Right cardiac atrium (tissue), 5 donors: ENCODE measurements at regions not wholly inside any gene's neighbourhood (a gene's known extent, or its start where the extent isn't known, plus 50 kb on each side); places are given as distances from the start of the nearest gene placed in this dataset.

ENCODE experiments used
- ATAC-seq, 2 donors: fragments of 200-7000 bp; cut with Tn5 transposase; one replicate each; pipeline versions ENCODE4 v1.8.0 to v1.9.1; 2020; ENCODE audit warnings: moderate library complexity in 2 of 2, mild to moderate bottlenecking in 1 of 2
- DNase-seq, 3 donors: peaks; one replicate each; pipeline ENCODE4 v3.0.0-alpha.2; 2020
- H3K27ac ChIP-seq: one replicate; pipeline ENCODE4 v1.5.1; 2013; ENCODE audit warnings: mild to moderate bottlenecking, low read length, control low read depth, moderate library complexity
- H3K27me3 ChIP-seq: one replicate; pipeline ENCODE4 v1.6.1; 2013; ENCODE audit not compliant: control insufficient read depth, insufficient read depth
- H3K4me1 ChIP-seq: one replicate; pipeline ENCODE4 v1.6.1; 2013; ENCODE audit warnings: low read length; ENCODE audit not compliant: control insufficient read depth, insufficient read depth
- H3K4me3 ChIP-seq: one replicate; pipeline ENCODE4 v1.5.1; 2013; ENCODE audit warnings: low read length, control low read depth
- H3K9me3 ChIP-seq: one replicate; pipeline ENCODE4 v1.6.1; 2013; ENCODE audit warnings: low read length; ENCODE audit not compliant: control insufficient read depth
- WGBS: extraction: QIAGEN DNeasy Blood & Tissue Kit; methylation state at CpG from one replicate; pipeline ENCODE4 v1.1.7; 2013; 5-methylcytosine and 5-hydroxymethylcytosine counted together
- intact Hi-C, 4 donors: fragments of 100-400 bp; cut with DNase I; formaldehyde crosslinking; loops; one replicate each; pipeline versions ENCODE4 v1.11.0 to v1.14.0; 2022 to 2023
- donor health status: healthy with polysubstance abuse.
- donor health status: DM: no; HTN: yes; CAD: no.
- donor health status: DM: no; HTN: no; CAD: no.
- donor health status: DM: no; HTN: yes; CAD: no; lungs with severe emphysema.
- donor health status: DM: yes; HTN: yes; CAD: no.

DNA sequence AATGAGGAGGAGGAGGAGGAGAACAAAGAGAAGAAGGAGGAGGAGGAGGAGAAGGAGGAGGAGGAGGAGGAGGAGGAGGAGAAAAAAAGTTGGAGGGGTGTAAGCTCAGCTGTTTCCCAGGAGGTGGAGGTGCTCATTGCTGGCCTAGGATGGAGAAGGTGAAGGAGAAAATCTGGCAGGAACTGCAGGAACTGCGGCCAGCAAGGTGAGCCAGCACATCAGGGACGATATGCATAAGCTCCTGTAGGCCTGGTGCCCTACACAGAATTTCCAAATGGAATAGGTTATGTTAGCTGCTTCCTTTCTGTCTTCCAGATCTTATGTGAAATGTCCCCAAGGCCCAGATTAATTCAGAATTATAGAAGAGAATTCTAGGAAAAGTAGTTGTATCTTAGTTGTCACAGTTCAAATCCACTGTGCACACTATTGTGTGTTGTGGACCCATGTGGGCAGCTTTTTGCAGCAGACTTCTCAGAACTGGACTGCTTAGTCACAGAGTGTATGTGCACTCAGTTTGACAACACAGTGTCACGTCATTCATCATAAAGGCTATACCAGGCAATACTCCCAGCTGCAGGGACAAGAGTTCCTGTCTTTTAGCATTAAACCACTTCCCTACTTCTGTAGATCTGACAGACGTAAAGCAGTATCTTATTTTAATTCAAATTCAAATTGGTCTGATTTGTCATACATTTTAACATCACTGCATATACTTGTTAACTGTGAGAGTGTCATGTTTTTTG, 303.7 kb downstream of the HLX start:
- 84% methylated on average over 4 of the region's 4 CpGs for WGBS
- no peak overlapping the region for H3K4me3 ChIP-seq
- DNase-seq (no peak), ATAC-seq (no peak)
- intact Hi-C loops: no loop called here
- H3K27me3 ChIP-seq: no peaks in the 10 kb centered on the region
- no peak overlapping the region for H3K27ac ChIP-seq
- no peaks in the 10 kb centered on the region for H3K9me3 ChIP-seq
- no peaks in the 10 kb centered on the region for H3K4me1 ChIP-seq

DNA sequence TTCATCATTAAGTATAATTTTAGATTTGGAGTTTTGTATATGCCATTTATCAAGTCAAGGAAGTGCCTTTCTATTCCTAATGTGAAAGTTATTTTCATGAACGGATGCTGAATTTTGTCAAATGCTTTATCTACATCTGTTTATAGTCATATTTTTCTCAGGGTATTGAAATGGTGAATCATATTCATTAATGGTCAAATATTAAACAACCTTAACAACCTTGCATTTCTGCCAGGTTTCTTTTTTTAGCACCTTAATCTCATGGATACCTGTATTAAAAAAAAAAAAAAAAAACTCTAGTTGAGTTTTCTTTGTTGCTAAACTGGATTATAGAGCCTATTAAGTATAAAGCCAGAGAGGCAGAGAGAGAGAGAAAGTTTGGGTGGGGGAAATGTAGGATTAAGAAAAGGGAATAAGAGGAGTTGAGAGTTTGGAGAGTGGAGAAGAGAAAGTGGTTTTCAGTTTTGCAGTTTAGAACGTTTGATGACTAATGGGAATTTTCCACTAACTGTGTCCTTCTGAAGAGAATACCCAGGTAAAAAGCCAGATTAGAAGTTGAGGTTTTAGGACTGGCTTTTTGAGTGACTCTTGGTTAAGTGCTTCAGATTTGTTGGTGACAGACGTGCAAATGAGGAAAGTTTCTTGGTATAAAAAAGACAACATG, 305.0 kb downstream of the HLX start:
- DNase-seq: no peak

DNA sequence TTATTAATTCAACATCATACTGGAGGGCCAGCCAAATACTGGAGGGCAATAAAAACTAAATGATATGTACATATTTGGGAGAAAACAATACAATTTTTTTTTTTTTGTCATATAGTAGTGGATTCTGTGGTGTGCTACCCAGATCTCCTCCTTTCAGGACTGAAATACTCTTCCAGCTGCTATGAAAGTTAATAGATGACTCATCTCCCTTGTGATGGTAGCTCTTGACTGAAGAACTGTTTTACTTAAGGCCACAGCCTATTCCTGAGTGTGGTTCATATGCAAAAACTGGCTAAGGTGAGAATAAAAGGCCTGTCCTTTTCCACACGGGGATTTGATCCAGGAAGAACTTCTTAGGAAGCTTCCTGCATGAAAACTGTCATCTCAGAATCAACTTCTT, 307.9 kb downstream of the HLX start:
- Histone ChIP-seq H3K27ac (no peak overlapping the region), H3K4me3 (no peak overlapping the region), H3K9me3 (no peaks in the 10 kb centered on the region), H3K4me1 (no peaks in the 10 kb centered on the region), H3K27me3 (no peaks in the 10 kb centered on the region)
- WGBS: 56% methylated on average over 1 of the region's 1 CpG
- intact Hi-C loops: no loop called here
- DNase-seq (no peak), ATAC-seq (no peak)

More for the DNA sequence above, 305.0 kb downstream of the HLX start:
- ATAC-seq: no peak
- 66% methylated on average over 3 of the region's 3 CpGs for WGBS
- intact Hi-C loops: no loop called here
- no peak overlapping the region for H3K27ac ChIP-seq
- H3K27me3 ChIP-seq: no peaks in the 10 kb centered on the region
- no peak overlapping the region for H3K4me3 ChIP-seq
- no peaks in the 10 kb centered on the region for H3K4me1 ChIP-seq
- no peaks in the 10 kb centered on the region for H3K9me3 ChIP-seq

DNA sequence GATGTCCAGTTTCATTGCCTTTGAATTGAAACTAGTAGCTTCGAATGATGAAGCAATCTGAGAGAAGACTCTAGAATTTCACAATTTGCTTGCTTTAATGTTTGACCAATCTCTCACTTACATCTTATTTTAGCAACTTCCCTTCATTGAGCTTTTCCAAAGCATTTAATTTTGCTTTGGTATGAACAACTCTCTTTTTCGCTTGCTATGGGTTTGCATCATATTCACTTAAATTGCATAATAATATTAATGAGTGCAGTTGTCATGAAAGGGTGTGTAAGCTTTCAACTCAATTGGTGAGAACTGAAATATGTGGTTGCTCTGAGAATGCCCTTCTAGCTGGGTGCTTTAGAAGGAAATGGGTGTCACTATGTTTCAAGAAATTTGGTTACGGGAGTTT, 309.2 kb downstream of the HLX start:
- ATAC-seq: no peak
- no peak for DNase-seq
- WGBS: 83% methylated on average over 3 of the region's 3 CpGs

DNA sequence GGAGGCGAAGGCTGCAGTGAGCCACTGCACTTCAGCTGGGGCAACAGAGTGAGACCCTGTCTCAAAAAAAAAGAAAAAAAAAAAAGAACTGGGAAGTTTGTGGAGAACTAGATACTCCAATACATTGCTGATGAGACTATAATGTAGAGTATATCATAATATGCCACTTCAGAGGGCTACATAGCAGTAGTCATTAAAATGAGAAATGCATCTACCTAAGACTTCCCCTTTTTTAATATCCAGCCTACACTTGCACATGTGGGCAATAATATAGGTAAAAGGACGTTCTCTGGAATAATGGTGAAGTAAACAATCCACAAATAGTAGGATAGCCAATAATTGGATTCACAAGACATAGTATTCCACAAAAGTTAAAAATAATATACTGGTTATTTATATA, 311.0 kb downstream of the HLX start:
- ATAC-seq: no peak
- DNase-seq: no peak
- H3K27me3 ChIP-seq: no peaks in the 10 kb centered on the region
- no peaks in the 10 kb centered on the region for H3K4me1 ChIP-seq
- H3K4me3 ChIP-seq: no peak overlapping the region
- no peak overlapping the region for H3K27ac ChIP-seq
- intact Hi-C loops: no loop called here
- no peaks in the 10 kb centered on the region for H3K9me3 ChIP-seq
- 84% methylated on average over 2 of the region's 2 CpGs for WGBS

More for the DNA sequence above, 309.2 kb downstream of the HLX start:
- Histone ChIP-seq H3K4me1 (no peaks in the 10 kb centered on the region), H3K9me3 (no peaks in the 10 kb centered on the region), H3K27ac (no peak overlapping the region), H3K27me3 (no peaks in the 10 kb centered on the region), H3K4me3 (no peak overlapping the region)
- intact Hi-C loops: no loop called here

DNA sequence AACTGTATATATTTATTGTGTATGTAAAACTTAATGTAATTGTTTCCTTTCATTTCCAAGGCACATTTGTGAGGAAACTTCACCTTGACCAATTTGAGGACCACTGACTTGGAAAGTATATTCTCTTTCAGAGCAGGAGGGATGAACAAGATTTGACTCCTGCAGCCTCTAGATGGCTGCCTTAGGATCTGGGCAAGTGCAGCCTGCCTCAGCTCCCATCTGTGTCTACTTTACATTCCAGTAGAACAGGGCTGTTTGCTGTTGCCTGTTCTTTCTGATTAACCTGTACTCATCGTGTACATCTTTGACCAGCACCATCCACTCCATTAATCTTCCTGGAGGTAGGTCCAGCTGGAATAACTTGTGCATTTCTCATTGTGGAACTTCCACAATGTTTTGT, 312.8 kb downstream of the HLX start:
- WGBS: 79% methylated on average over 1 of the region's 1 CpG
- no peaks in the 10 kb centered on the region for H3K9me3 ChIP-seq
- no peaks in the 10 kb centered on the region for H3K27me3 ChIP-seq
- no peak overlapping the region for H3K27ac ChIP-seq
- no peak for DNase-seq
- no peaks in the 10 kb centered on the region for H3K4me1 ChIP-seq
- no peak overlapping the region for H3K4me3 ChIP-seq
- intact Hi-C loops: no loop called here
- no peak for ATAC-seq

DNA sequence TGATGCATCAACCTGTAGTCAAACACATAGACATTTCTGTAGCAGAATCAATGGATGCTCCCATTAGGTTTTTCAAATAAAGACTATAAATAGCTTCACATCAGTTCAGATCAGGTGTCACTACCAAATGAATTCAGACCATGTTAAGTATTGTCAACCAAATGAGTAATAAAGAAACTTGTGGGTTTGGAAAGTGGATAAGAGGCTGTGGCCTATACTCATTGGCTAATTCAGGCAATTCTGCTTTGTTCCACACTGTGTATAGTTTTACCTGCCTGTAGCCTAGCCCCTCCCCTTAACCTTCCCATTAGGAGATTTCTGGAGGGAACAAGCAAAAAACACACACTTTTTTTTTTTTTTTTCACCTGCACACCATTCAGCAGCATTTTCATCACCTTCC, 321.2 kb downstream of the HLX start:
- H3K9me3 ChIP-seq: no peaks in the 10 kb centered on the region
- H3K27me3 ChIP-seq: no peaks in the 10 kb centered on the region
- H3K4me3 ChIP-seq: no peak overlapping the region
- intact Hi-C loops: loop anchor here in 3 of 4 donors (5.0 to 10.0 kb wide), 3 partner anchors 296 to 326 kb away; partner anchors contain the start of gene HLX (in 2 of the 3)
- H3K4me1 ChIP-seq: no peaks in the 10 kb centered on the region
- ATAC-seq (no peak), DNase-seq (no peak)
- no peak overlapping the region for H3K27ac ChIP-seq

DNA sequence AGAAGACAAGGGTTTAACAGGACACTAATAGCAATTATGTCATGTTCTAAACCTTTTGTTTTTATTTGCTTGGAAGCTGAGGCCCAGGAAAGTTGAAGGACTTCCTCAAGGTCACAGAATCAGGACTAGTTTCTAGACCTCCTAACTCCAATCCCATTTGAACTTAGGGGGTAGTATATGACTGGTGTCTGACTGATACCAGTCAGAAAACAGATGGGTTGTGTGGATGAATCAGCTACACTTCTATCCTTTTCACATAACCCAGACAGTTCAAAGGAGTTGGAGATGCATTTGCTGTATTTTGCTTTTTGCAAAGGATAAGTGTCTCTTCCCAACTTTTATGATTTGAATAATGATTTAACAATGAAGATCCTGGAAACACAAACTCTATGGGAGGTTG, 322.5 kb downstream of the HLX start:
- H3K9me3 ChIP-seq: no peaks in the 10 kb centered on the region
- H3K4me3 ChIP-seq: no peak overlapping the region
- no peak overlapping the region for H3K27ac ChIP-seq
- H3K4me1 ChIP-seq: no peaks in the 10 kb centered on the region
- H3K27me3 ChIP-seq: no peaks in the 10 kb centered on the region
- ATAC-seq (no peak), DNase-seq (no peak)
- intact Hi-C loops: loop anchor here in 3 of 4 donors (5.0 to 10.0 kb wide), 3 partner anchors 297 to 327 kb away; partner anchors contain the start of gene HLX (in 2 of the 3)

DNA sequence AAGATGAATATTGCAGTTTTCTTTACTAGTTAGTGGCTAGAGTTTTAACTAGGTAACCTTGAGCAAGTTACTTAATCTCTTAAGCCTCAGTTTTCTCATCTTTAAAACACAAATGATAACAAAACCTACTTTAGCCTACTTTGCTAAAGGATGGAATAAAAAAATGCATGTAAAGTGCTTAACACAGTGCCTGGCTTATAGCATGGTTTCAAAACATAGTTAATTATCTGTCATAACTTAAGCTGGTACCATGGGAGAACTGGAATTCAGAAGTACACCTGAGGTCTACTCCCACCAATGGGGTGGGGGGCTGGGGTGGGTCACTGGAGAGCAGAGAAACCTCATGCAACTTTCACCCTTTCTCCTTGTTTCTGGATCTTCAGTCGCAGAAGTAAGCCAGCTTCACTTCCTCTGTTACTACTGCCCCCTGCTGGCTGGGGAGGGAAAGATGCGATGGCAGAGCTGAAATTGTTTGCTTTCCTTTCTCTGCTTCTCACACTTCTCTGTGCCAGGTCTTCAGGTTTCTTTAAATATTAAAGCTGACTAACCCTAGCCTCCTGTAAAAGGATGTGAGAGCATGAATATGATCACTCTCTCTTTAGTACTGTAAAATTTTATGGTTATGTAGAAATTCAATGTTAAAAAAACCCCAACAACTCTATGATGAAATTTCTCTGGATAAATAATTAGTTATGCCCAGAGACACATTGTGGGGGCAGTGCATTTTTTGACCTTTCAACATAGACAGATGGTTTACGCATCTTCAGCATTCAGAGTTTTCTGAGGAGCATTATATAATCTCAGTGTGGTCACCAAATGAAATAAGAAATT, 324.2 kb downstream of the HLX start:
- intact Hi-C loops: loop anchor here in 3 of 4 donors (5.0 to 10.0 kb wide), 3 partner anchors 299 to 329 kb away; partner anchors contain the start of gene HLX (in 2 of the 3)
- ATAC-seq (peak; percentile 66 to 70), DNase-seq (peak; percentile 65 to 90 (median 87))
- no peaks in the 10 kb centered on the region for H3K9me3 ChIP-seq
- H3K27ac ChIP-seq: peak overlapping the region; percentile 7
- H3K4me3 ChIP-seq: no peak overlapping the region
- 17% methylated on average over 3 of the region's 3 CpGs for WGBS
- H3K27me3 ChIP-seq: no peaks in the 10 kb centered on the region
- H3K4me1 ChIP-seq: no peaks in the 10 kb centered on the region

DNA sequence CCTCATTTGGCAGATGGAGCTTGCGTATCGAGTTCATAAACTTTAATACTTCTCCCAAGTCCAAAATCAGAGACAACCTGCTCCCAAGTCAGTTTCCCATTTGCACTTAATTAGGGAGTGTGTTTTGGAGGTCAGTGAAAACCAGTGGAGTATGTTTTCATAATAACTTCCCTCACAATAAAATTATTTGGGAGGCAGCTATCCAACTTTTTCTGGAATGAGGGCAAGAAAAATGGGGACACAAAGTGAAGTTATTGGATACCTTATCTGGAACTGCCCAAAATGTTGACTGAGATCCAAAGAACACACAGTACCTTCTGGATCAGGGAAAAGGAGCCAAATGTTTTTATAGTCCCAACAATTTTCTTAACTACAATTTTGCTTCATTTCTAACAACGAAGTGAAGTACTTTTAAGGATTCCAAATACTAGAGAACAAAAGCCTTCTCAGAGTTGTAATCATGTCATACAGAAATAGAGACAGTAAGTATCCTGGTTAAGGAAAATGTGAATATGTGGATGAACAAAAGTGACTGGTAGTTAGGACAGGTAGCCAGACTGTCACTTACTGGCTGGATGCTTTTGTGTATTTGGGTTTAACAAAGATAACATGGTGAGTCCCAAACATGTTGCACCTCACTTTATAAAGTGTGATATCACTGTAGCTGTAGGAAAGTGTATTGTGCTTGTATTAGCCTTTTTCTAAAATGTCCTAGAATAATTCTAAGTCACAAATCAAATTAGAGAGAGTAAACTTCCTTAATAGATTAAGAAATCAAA, 325.0 kb downstream of the HLX start:
- ATAC-seq (peak; percentile 68 to 91), DNase-seq (no peak)
- Histone ChIP-seq H3K27ac (peak overlapping the region; percentile 7), H3K4me1 (no peaks in the 10 kb centered on the region), H3K9me3 (no peaks in the 10 kb centered on the region), H3K4me3 (no peak overlapping the region), H3K27me3 (no peaks in the 10 kb centered on the region)
- WGBS: 40% methylated on average over 3 of the region's 3 CpGs
- intact Hi-C loops: loop anchor here in 3 of 4 donors (5.0 to 10.0 kb wide), 3 partner anchors 299 to 329 kb away; partner anchors contain the start of gene HLX (in 2 of the 3)
